HL-60 (cell line): ENCODE measurements at regions not wholly inside any gene's neighbourhood (a gene's known extent, or its start where the extent isn't known, plus 50 kb on each side); places are given as distances from the start of the nearest gene placed in this dataset.

ENCODE experiments used
- DNase-seq, 2 experiments: peaks; one replicate each; pipeline ENCODE4 v3.0.0-alpha.2; 2010 to 2020; ENCODE audit warnings: low read depth in 1 of 2, low spot score in 1 of 2
- H3K27ac ChIP-seq: fragments of 250-450 bp; sonication (Bioruptor Pico); replicated peaks from 2 replicates; pipeline ENCODE4 v1.5.1; 2020; ENCODE audit warnings: mild to moderate bottlenecking, moderate library complexity
- H3K27me3 ChIP-seq: fragments of 250-450 bp; sonication (Bioruptor Pico); 2 replicates; pipeline ENCODE4 v1.5.1; 2021; ENCODE audit warnings: mild to moderate bottlenecking, moderate library complexity; ENCODE audit not compliant: insufficient read depth, poor library complexity, severe bottlenecking
- H3K4me3 ChIP-seq: replicated peaks from 2 replicates; pipeline ENCODE4 v1.5.1; 2011; ENCODE audit warnings: mild to moderate bottlenecking, control low read depth, low read length; ENCODE audit not compliant: insufficient read depth
- CTCF ChIP-seq: IDR thresholded peaks from one replicate; pipeline ENCODE4 v1.5.1; 2011; ENCODE audit warnings: low read length, control low read depth, inconsistent platforms; ENCODE audit not compliant: insufficient read depth
- GABPA ChIP-seq: IDR thresholded peaks from 2 replicates; pipeline ENCODE4 v1.6.1; 2012; ENCODE audit warnings: low read depth
- POLR2AphosphoS5 ChIP-seq: IDR thresholded peaks from 2 replicates; pipeline ENCODE4 v1.6.1; 2012; ENCODE audit warnings: low read depth
- SPI1 ChIP-seq: IDR thresholded peaks from 2 replicates; pipeline ENCODE4 v1.6.1; 2012; ENCODE audit warnings: low read depth, mild to moderate bottlenecking, borderline replicate concordance
- TF ChIP-seq, protein P1 (sequence below): IDR thresholded peaks from 2 replicates; pipeline ENCODE4 v1.6.1; 2012; ENCODE audit warnings: low read depth; ENCODE audit not compliant: insufficient replicate concordance

- no peak overlapping the region for H3K27ac ChIP-seq
- TF ChIP-seq POLR2AphosphoS5, result no peak
- TF ChIP-seq, protein P1, sequence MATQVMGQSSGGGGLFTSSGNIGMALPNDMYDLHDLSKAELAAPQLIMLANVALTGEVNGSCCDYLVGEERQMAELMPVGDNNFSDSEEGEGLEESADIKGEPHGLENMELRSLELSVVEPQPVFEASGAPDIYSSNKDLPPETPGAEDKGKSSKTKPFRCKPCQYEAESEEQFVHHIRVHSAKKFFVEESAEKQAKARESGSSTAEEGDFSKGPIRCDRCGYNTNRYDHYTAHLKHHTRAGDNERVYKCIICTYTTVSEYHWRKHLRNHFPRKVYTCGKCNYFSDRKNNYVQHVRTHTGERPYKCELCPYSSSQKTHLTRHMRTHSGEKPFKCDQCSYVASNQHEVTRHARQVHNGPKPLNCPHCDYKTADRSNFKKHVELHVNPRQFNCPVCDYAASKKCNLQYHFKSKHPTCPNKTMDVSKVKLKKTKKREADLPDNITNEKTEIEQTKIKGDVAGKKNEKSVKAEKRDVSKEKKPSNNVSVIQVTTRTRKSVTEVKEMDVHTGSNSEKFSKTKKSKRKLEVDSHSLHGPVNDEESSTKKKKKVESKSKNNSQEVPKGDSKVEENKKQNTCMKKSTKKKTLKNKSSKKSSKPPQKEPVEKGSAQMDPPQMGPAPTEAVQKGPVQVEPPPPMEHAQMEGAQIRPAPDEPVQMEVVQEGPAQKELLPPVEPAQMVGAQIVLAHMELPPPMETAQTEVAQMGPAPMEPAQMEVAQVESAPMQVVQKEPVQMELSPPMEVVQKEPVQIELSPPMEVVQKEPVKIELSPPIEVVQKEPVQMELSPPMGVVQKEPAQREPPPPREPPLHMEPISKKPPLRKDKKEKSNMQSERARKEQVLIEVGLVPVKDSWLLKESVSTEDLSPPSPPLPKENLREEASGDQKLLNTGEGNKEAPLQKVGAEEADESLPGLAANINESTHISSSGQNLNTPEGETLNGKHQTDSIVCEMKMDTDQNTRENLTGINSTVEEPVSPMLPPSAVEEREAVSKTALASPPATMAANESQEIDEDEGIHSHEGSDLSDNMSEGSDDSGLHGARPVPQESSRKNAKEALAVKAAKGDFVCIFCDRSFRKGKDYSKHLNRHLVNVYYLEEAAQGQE, result no peak
- TF ChIP-seq GABPA, result no peak
- TF ChIP-seq SPI1, result no peak
- no peak for TF ChIP-seq CTCF
- no peaks in the 10 kb centered on the region for H3K27me3 ChIP-seq
- no peak for DNase-seq
- no peak overlapping the region for H3K4me3 ChIP-seq
Observed at GRCh38 chr7:81120111-81120510, 201.3 kb upstream of the SEMA3C start.

GRCh38 chr7:81114633-81115032 is 195.8 kb upstream of the SEMA3C start:
- Histone ChIP-seq H3K27me3 (no peaks in the 10 kb centered on the region), H3K4me3 (no peak overlapping the region), H3K27ac (no peak overlapping the region)
- no peak for DNase-seq
- TF ChIP-seq, protein P1, result no peak
- TF ChIP-seq GABPA (no peak), POLR2AphosphoS5 (no peak), CTCF (no peak), SPI1 (no peak)

DNA sequence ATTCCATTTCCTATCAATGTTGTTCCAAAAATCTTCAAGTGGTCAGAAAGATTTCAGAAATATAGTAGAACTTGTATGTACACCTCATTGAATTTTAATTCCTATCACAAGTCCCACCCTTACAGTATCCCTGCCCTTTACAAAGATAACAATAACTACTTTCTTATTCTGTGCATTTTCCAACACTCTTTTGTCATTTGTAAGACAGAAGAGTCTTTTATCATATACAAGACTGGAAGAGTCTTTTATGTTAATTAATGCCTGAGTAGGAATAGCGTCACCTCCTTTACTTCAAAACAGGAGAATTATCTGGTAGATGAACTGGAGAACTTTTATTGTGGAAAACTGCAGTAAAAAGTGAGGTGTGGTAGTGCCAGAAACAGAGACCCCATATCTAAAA is 193.9 kb upstream of the SEMA3C start:
- TF ChIP-seq, protein P1, result no peak
- no peak for TF ChIP-seq GABPA
- no peak for TF ChIP-seq CTCF
- TF ChIP-seq SPI1, result no peak
- Histone ChIP-seq H3K4me3 (no peak overlapping the region), H3K27ac (no peak overlapping the region), H3K27me3 (no peaks in the 10 kb centered on the region)
- DNase-seq, result no peak
